ENCODE measurements at regions not wholly inside any gene's neighbourhood (a gene's known extent, or its start where the extent isn't known, plus 50 kb on each side); places are given as distances from the start of the nearest gene placed in this dataset.

- no peaks in the 10 kb centered on the region for H3K9me3 Mint-ChIP-seq
- DNase-seq (ENCODE audit: low spot score) = no peak
- peaks cover 8% of the 10 kb centered on the region for H3K27me3 Mint-ChIP-seq (ENCODE audit: low read depth)
- H3K4me3 Mint-ChIP-seq = no peak overlapping the region
- no peaks in the 10 kb centered on the region for H3K36me3 Mint-ChIP-seq (ENCODE audit: low read depth)
- no peaks in the 10 kb centered on the region for H3K4me1 Mint-ChIP-seq (ENCODE audit: low read depth)
- H3K27ac Mint-ChIP-seq = no peak overlapping the region
Measured at GRCh38 chr5:112635276-112635675, 102.4 kb upstream of the APC start.

- Mint-ChIP-seq H3K9me3 (no peaks in the 10 kb centered on the region), H3K27me3 (ENCODE audit: low read depth) (peaks cover 6% of the 10 kb centered on the region), H3K36me3 (ENCODE audit: low read depth) (no peaks in the 10 kb centered on the region), H3K4me3 (no peak overlapping the region), H3K27ac (no peak overlapping the region), H3K4me1 (ENCODE audit: low read depth) (no peaks in the 10 kb centered on the region)
- no peak for DNase-seq (ENCODE audit: low spot score)
Measured at GRCh38 chr5:112635771-112636731, 101.6 kb upstream of the APC start.

GRCh38 chr5:112636751-112637150 is 100.9 kb upstream of the APC start:
- no peak for DNase-seq (ENCODE audit: low spot score)
- no peaks in the 10 kb centered on the region for H3K9me3 Mint-ChIP-seq
- no peaks in the 10 kb centered on the region for H3K36me3 Mint-ChIP-seq (ENCODE audit: low read depth)
- H3K27ac Mint-ChIP-seq = no peak overlapping the region
- no peak overlapping the region for H3K4me3 Mint-ChIP-seq
- peaks cover 8% of the 10 kb centered on the region for H3K27me3 Mint-ChIP-seq (ENCODE audit: low read depth)
- no peaks in the 10 kb centered on the region for H3K4me1 Mint-ChIP-seq (ENCODE audit: low read depth)

GRCh38 chr5:112637343-112637742 is 100.3 kb upstream of the APC start:
- no peaks in the 10 kb centered on the region for H3K4me1 Mint-ChIP-seq (ENCODE audit: low read depth)
- no peaks in the 10 kb centered on the region for H3K9me3 Mint-ChIP-seq
- H3K27ac Mint-ChIP-seq = no peak overlapping the region
- peaks cover 11% of the 10 kb centered on the region for H3K27me3 Mint-ChIP-seq (ENCODE audit: low read depth)
- DNase-seq (ENCODE audit: low spot score) = no peak
- no peaks in the 10 kb centered on the region for H3K36me3 Mint-ChIP-seq (ENCODE audit: low read depth)
- no peak overlapping the region for H3K4me3 Mint-ChIP-seq

GRCh38 chr5:112640546-112640945 is 97.1 kb upstream of the APC start:
- Mint-ChIP-seq H3K9me3 (no peaks in the 10 kb centered on the region), H3K4me3 (no peak overlapping the region), H3K4me1 (ENCODE audit: low read depth) (no peaks in the 10 kb centered on the region), H3K36me3 (ENCODE audit: low read depth) (no peaks in the 10 kb centered on the region), H3K27me3 (ENCODE audit: low read depth) (peaks cover 15% of the 10 kb centered on the region), H3K27ac (no peak overlapping the region)
- no peak for DNase-seq (ENCODE audit: low spot score)

GRCh38 chr5:112641515-112642110 is 96.1 kb upstream of the APC start:
- Mint-ChIP-seq H3K4me1 (ENCODE audit: low read depth) (no peaks in the 10 kb centered on the region), H3K4me3 (no peak overlapping the region), H3K9me3 (no peaks in the 10 kb centered on the region), H3K27me3 (ENCODE audit: low read depth) (peaks cover 15% of the 10 kb centered on the region), H3K36me3 (ENCODE audit: low read depth) (no peaks in the 10 kb centered on the region), H3K27ac (no peak overlapping the region)
- DNase-seq (ENCODE audit: low spot score) = no peak

GRCh38 chr5:112642885-112643284 is 94.8 kb upstream of the APC start:
- Mint-ChIP-seq H3K4me3 (no peak overlapping the region), H3K27me3 (ENCODE audit: low read depth) (peaks cover 15% of the 10 kb centered on the region), H3K36me3 (ENCODE audit: low read depth) (no peaks in the 10 kb centered on the region), H3K9me3 (no peaks in the 10 kb centered on the region), H3K27ac (no peak overlapping the region), H3K4me1 (ENCODE audit: low read depth) (no peaks in the 10 kb centered on the region)
- no peak for DNase-seq (ENCODE audit: low spot score)

- Mint-ChIP-seq H3K9me3 (no peaks in the 10 kb centered on the region), H3K27me3 (ENCODE audit: low read depth) (peaks cover 15% of the 10 kb centered on the region), H3K4me1 (ENCODE audit: low read depth) (no peaks in the 10 kb centered on the region), H3K4me3 (no peak overlapping the region), H3K27ac (no peak overlapping the region), H3K36me3 (ENCODE audit: low read depth) (no peaks in the 10 kb centered on the region)
- no peak for DNase-seq (ENCODE audit: low spot score)
Measured at GRCh38 chr5:112643339-112643971, 94.2 kb upstream of the APC start.

GRCh38 chr5:112646139-112646936 is 91.3 kb upstream of the APC start:
- H3K27me3 Mint-ChIP-seq (ENCODE audit: low read depth) = peaks cover 11% of the 10 kb centered on the region
- H3K4me3 Mint-ChIP-seq = no peak overlapping the region
- no peaks in the 10 kb centered on the region for H3K4me1 Mint-ChIP-seq (ENCODE audit: low read depth)
- H3K27ac Mint-ChIP-seq = no peak overlapping the region
- DNase-seq (ENCODE audit: low spot score) = no peak
- no peaks in the 10 kb centered on the region for H3K9me3 Mint-ChIP-seq
- no peaks in the 10 kb centered on the region for H3K36me3 Mint-ChIP-seq (ENCODE audit: low read depth)

- Mint-ChIP-seq H3K9me3 (no peaks in the 10 kb centered on the region), H3K4me3 (no peak overlapping the region), H3K4me1 (ENCODE audit: low read depth) (no peaks in the 10 kb centered on the region), H3K36me3 (ENCODE audit: low read depth) (no peaks in the 10 kb centered on the region), H3K27me3 (ENCODE audit: low read depth) (peaks cover 6% of the 10 kb centered on the region), H3K27ac (no peak overlapping the region)
- no peak for DNase-seq (ENCODE audit: low spot score)
Measured at GRCh38 chr5:112647428-112647827, 90.3 kb upstream of the APC start.

GRCh38 chr5:112648264-112648663 is 89.4 kb upstream of the APC start:
- Mint-ChIP-seq H3K27me3 (ENCODE audit: low read depth) (peaks cover 3% of the 10 kb centered on the region), H3K9me3 (no peaks in the 10 kb centered on the region), H3K27ac (no peak overlapping the region), H3K4me3 (no peak overlapping the region), H3K4me1 (ENCODE audit: low read depth) (no peaks in the 10 kb centered on the region), H3K36me3 (ENCODE audit: low read depth) (no peaks in the 10 kb centered on the region)
- no peak for DNase-seq (ENCODE audit: low spot score)

GRCh38 chr5:112649882-112650281 is 87.8 kb upstream of the APC start:
- Mint-ChIP-seq H3K27me3 (ENCODE audit: low read depth) (peaks cover 2% of the 10 kb centered on the region), H3K4me3 (no peak overlapping the region), H3K36me3 (ENCODE audit: low read depth) (no peaks in the 10 kb centered on the region), H3K27ac (no peak overlapping the region), H3K9me3 (no peaks in the 10 kb centered on the region), H3K4me1 (ENCODE audit: low read depth) (no peaks in the 10 kb centered on the region)
- DNase-seq (ENCODE audit: low spot score) = no peak

- H3K9me3 Mint-ChIP-seq = no peaks in the 10 kb centered on the region
- no peaks in the 10 kb centered on the region for H3K36me3 Mint-ChIP-seq (ENCODE audit: low read depth)
- H3K27ac Mint-ChIP-seq = no peak overlapping the region
- no peak for DNase-seq (ENCODE audit: low spot score)
- no peaks in the 10 kb centered on the region for H3K4me1 Mint-ChIP-seq (ENCODE audit: low read depth)
- no peak overlapping the region for H3K4me3 Mint-ChIP-seq
- no peaks in the 10 kb centered on the region for H3K27me3 Mint-ChIP-seq (ENCODE audit: low read depth)
Measured at GRCh38 chr5:112653638-112654205, 84.0 kb upstream of the APC start.

Measured in T-helper 2 cell treated with Interferon-gamma antibody and Interleukin-4, amounts not matched to agents 5 μg/mL and 100 μg/mL, for 36 hours (primary cell).